ENCODE measurements at regions not wholly inside any gene's neighbourhood (a gene's known extent, or its start where the extent isn't known, plus 50 kb on each side); places are given as distances from the start of the nearest gene placed in this dataset.

GRCh38 chr6:16985513-16986284 is 116.2 kb upstream of the STMND1 start:
- no peak for TF ChIP-seq CTCF (IDR thresholded peaks at IDR 0.05)
- intact Hi-C loops (cut with DNase I; ENCODE audit: low total_unique reads) = no loop called here
- Histone ChIP-seq H3K27me3 (no peaks in the 10 kb centered on the region), H3K4me3 (peak overlapping the region in 1 of 2 donors; percentile 6), H3K9me3 (no peaks in the 10 kb centered on the region), H3K4me1 (peaks cover 0 to 14% (median 7%) of the 10 kb centered on the region in 4 donors), H3K36me3 (no peaks in the 10 kb centered on the region), H3K27ac (peak overlapping the region in 1 of 2 donors; percentile 19)
- peak in 1 of 2 donors; percentile 70 for DNase-seq

- no peak for DNase-seq
- peaks cover 0 to 14% (median 7%) of the 10 kb centered on the region in 4 donors for H3K4me1 ChIP-seq
- no peak overlapping the region for H3K4me3 ChIP-seq
- H3K36me3 ChIP-seq = no peaks in the 10 kb centered on the region
- H3K27ac ChIP-seq = no peak overlapping the region
- H3K9me3 ChIP-seq = no peaks in the 10 kb centered on the region
- TF ChIP-seq CTCF (IDR thresholded peaks at IDR 0.05) = no peak
- intact Hi-C loops (cut with DNase I; ENCODE audit: low total_unique reads) = no loop called here
- H3K27me3 ChIP-seq = peaks cover 0 to 2% of the 10 kb centered on the region in 2 donors
These were observed 119.0 kb upstream of the STMND1 start for GRCh38 chr6:16982807-16983206.

- no peak for DNase-seq
- intact Hi-C loops (cut with DNase I; ENCODE audit: low total_unique reads) = no loop called here
- no peak for TF ChIP-seq CTCF (IDR thresholded peaks at IDR 0.05)
- H3K9me3 ChIP-seq = no peaks in the 10 kb centered on the region
- peaks cover 0 to under 1% (median 0%) of the 10 kb centered on the region in 4 donors for H3K4me1 ChIP-seq
- H3K27ac ChIP-seq = no peak overlapping the region
- H3K36me3 ChIP-seq = no peaks in the 10 kb centered on the region
- peaks cover 0 to 4% of the 10 kb centered on the region in 2 donors for H3K27me3 ChIP-seq
- H3K4me3 ChIP-seq = no peak overlapping the region
These were observed 122.0 kb upstream of the STMND1 start for GRCh38 chr6:16979677-16980370.

- intact Hi-C loops (cut with DNase I; ENCODE audit: low total_unique reads) = no loop called here
- H3K36me3 ChIP-seq = no peaks in the 10 kb centered on the region
- no peaks in the 10 kb centered on the region for H3K9me3 ChIP-seq
- no peak overlapping the region for H3K27ac ChIP-seq
- no peak for TF ChIP-seq CTCF (IDR thresholded peaks at IDR 0.05)
- DNase-seq = no peak
- H3K4me1 ChIP-seq = peaks cover 0 to 7% (median 0%) of the 10 kb centered on the region in 4 donors
- H3K4me3 ChIP-seq = no peak overlapping the region
- H3K27me3 ChIP-seq = peaks cover 0 to 4% of the 10 kb centered on the region in 2 donors
These were observed 123.2 kb upstream of the STMND1 start for GRCh38 chr6:16978686-16979085.

- Histone ChIP-seq H3K27ac (no peak overlapping the region), H3K4me1 (peaks cover 0 to 7% (median 0%) of the 10 kb centered on the region in 4 donors), H3K9me3 (no peaks in the 10 kb centered on the region), H3K4me3 (no peak overlapping the region), H3K27me3 (peaks cover 0 to 4% of the 10 kb centered on the region in 2 donors), H3K36me3 (no peaks in the 10 kb centered on the region)
- intact Hi-C loops (cut with DNase I; ENCODE audit: low total_unique reads) = no loop called here
- no peak for DNase-seq
- TF ChIP-seq CTCF (IDR thresholded peaks at IDR 0.05) = no peak
These were observed 125.3 kb upstream of the STMND1 start for GRCh38 chr6:16976385-16977183.
